HT1080 (cell line): ENCODE measurements at regions not wholly inside any gene's neighbourhood (a gene's known extent, or its start where the extent isn't known, plus 50 kb on each side); places are given as distances from the start of the nearest gene placed in this dataset.

Experiments used
- DNase-seq: peaks from one replicate; pipeline ENCODE4 v3.0.0-alpha.2; 2015; ENCODE audit warnings: low read depth

DNA sequence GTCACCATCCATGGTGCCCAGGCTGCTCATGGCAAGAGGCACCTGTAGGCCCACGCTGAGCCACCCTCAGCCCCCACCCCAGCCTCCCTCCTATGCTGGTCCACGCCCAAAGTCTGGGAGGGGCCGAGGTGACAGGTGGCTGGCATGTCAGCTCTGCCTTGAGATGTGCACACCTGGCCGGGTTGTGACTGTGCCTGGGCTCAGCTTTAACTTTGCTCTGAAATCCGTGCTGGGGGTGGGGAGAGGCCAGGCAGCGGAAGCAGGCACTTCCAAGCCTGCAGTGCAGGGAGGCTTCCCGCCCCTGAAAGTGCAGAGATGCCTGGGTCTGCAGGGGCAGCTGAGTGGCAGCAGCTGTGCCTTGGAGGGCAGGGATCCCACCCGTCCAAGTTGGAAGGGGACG lies 1124.8 kb downstream of the SI start:
- DNase-seq, result no peak

DNA sequence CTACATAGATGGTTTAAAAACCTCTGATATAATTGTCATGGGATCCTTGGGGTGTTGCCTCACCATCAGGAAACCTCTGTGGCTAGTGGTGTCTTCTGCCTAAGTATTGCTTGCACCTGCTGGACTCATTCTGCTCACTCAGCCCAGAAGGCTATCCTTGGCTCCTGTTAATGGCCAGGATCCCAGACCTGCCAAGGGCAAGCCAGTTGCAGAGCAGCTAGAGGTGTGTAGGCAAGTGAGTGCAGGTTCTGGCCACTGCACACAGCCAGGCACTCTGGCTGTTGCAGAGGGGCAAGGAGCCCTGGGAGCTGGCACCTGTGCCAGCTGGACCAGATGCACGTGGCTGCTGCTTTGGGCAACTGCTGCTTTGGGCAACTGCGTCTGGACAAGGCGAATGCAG lies 1125.8 kb downstream of the SI start:
- DNase-seq, result no peak

DNA sequence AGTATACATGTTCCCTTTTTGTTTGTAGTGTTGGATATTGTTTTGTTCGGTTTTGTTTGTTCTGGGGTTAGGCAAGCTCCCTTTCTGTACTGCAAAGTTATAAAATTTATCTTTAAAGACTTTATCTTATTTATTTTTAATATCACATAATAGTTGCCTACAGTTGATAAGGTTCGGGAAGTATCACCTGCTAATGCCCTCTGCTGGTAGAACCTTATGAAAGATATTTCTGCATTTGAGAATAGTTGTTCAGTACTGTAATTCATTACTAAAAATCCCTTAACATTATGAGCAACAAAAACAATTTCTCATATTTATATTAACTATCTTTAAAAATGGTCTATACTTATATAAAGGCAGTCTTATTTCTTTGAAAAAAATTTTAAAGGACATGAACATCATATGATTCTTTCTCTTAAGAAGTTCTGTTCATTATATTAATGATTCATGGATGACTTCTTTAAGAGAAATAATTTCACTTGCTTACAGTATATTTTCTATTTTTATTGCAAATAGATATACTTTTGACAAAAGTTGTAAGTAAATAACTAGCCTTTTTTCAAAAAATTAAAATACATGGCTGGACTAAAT lies 1126.8 kb downstream of the SI start:
- no peak for DNase-seq

- no peak for DNase-seq
These were observed 1131.5 kb downstream of the SI start for GRCh38 chr3:163946785-163947184.

GRCh38 chr3:163943664-163944063 lies 1134.6 kb downstream of the SI start:
- no peak for DNase-seq

- peak; percentile 83 for DNase-seq
These were observed 1138.4 kb downstream of the SI start for GRCh38 chr3:163939926-163940325.

DNA sequence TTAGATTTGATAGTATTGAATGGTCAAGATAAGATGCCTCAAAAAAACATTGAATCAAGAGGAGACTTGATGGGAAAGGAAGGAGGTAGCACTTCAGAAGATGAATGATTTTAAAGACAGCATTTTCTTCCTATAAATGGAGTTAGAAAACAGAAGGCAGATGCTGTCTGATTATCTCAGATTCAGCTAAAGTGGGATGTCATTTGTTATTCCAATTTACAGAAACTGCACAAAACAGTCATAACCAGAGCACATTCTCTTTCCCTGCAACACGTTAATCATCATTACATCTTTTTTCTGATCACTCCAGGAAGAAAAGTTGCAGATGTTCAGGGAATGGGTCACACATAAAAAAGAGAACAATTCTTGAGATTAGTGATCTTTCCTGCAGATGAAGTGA lies 1141.8 kb downstream of the SI start:
- no peak for DNase-seq

DNA sequence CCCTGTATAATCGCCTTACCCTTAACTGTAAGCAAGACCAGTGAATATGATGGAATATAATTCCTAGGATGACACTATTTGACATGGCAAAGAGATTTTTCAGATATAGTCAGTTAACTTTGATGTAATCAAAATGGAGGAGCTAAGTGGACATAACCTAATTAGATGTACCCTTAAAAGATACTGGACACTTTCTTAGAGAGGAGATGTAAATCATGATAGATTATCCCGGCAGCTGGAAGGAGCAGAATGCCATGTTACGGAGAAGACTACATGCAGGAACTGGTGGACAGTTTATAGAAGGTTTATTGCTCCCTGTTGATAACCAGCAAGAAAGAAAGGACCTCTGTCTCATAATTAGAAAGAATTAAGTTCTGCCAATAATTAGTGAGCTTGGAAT lies 1142.9 kb downstream of the SI start:
- no peak for DNase-seq

GRCh38 chr3:163929069-163929652 lies 1149.1 kb downstream of the SI start:
- no peak for DNase-seq

DNA sequence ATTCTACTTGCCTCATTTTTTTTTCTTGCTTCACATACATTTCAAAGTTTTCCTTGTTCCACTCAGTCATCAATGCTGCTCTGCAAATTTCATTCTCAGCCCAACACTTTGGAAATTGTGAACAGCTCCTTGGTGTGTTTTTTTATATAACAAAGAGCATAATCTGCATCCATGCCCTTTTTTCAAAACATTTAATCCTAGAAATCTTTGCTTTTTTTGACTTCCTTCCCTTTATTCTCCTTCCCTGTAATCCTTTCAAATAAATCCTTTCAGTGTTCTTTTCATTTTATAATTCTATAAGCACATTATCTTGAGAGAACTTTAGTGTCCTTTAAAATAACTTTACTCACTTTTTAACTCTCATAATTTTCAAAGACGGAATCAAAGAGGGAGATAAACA lies 1150.8 kb downstream of the SI start:
- DNase-seq, result no peak

DNA sequence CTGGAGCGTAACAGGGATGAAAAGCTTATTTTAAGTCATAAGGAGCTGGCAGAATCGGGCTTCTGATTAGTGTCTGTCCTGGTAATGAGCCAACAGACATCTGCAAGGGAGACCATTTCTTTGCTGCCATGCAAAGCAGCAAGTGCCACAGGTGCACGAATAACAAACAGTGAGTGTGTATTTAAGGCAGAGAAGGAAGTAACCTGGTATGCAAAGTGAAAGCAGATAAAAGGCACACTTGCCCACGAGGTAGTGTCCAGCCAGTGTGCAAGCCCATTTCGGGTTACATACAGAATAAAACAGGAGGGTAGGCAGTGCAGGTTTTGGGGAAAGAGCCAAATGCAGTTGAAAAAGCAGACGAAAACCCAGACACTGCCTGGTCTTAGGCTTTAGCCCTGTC lies 1153.7 kb downstream of the SI start:
- peak; percentile 15 for DNase-seq

- DNase-seq, result no peak
These were observed 1159.1 kb downstream of the SI start for GRCh38 chr3:163919154-163919553.

DNA sequence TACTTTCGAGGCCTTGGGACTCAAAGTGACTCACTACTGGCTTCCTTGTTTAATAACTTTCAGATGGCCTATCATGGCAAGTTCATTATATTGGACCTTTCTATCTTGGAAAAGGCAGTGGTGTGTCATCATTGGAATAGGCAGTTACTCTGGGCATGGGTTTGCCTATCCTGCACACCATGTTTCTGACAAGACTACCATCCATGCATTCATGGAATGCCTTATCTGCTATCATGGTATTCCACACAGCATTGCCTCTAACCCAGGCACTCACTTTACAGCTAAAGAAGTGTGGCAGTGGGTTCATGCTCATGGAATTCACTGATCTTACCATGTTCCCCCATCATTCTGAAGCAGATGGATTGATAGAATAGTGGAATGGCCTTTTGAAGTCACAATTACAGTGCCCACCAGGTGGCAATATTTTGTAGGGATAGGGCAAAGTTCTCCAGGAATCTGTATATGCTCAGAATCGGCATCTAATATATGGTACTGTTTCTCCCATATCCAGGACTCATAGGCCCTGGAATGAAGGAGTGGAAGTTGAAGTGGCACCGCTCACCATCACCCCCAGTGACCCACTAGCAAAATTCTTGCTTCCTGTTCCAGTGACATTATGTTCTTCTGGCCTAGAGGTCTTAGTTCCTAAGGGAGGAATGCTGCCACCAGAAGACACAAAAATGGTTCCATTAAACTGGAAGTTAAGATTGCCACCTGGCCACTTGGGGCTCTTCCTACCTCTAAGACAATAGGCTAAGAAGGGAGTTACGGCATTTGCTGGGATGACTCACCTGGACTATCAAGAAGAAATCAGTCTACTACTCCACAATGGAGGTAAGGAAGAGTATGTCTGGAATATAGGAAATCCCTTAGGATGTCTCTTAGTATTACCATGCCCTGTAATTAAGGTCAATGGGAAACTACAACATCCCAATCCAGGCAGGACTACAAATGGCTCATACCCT lies 1161.4 kb downstream of the SI start:
- DNase-seq, result peak; percentile 58

DNA sequence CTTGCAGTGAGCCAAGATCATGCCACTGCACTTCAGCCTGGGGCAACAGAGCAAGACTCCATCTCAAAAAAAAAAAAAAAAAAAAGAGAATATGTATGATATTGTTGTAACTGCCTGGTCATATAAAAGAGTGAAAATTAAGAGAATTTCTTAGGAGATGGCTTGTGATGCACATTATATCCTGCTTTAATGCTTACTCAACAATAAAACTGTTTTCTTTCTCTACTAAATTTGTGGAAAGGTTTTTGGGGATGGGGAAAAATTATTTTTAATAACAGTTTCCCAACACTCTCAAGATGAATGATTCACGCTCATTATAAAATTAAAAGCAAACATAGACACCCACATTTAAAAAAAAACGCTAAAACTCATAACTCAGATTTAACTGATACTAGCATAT lies 1163.0 kb downstream of the SI start:
- no peak for DNase-seq

DNA sequence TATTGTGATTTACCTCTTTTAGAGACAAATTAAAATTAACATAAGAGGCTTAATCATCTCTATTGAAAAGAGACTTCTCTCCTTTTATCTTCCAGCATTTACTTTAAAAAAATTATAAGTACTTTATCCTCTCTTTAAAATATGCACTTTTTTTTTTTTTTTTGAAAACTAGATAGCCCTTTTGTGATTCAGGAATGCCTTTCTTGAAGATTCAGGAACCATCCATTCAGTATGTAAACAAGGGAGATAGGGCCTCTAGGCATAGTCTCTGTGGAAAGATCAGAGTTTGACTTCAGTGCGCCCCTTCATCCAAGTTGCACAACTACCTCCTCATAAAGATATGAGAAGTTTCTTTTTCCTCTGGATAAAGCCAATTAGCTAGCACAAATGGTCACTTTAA lies 1163.7 kb downstream of the SI start:
- DNase-seq, result no peak

DNA sequence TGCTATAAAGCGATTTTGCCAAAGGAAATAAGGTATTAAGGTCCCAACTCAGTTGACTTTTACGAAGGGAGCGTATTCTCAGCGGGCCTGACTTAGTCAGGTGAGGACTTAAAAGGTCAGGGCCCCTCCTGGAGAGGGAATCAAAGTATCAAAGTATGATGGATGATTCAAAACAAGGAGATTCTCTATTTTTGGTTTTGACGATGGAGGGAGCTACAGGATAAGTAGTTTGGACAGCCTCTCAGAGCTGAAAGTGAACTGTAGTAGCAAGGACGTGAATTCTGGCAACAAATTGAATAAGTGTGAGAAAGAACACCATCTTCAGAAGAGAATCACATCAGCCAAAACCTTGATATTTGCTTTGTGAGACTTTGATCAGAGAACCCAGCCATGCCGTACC lies 1186.5 kb downstream of the SI start:
- DNase-seq, result no peak

GRCh38 chr3:163890661-163891060 lies 1187.6 kb downstream of the SI start:
- no peak for DNase-seq

GRCh38 chr3:163879172-163879571 lies 1199.1 kb downstream of the SI start:
- DNase-seq, result no peak

GRCh38 chr3:163878396-163878795 lies 1199.9 kb downstream of the SI start:
- no peak for DNase-seq

DNA sequence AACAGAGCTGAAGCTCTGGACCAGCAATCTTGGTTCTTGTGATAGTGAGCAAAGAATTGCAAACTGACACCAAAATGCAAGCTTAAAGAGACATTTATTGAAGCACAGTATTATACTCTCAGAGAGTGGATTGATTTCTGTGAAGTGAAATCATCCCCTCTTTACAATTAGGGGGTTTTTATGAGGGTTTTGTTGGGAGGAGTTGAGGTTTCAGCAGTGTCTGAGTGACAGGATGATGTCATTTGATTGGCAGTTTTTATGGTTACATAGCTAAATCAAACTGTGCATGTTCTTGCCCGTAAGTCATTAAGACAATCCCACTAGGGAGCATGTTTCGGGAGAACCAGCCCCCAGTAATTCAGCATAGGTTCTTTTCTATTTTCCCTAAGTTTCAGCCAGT lies 1200.5 kb downstream of the SI start:
- no peak for DNase-seq

DNA sequence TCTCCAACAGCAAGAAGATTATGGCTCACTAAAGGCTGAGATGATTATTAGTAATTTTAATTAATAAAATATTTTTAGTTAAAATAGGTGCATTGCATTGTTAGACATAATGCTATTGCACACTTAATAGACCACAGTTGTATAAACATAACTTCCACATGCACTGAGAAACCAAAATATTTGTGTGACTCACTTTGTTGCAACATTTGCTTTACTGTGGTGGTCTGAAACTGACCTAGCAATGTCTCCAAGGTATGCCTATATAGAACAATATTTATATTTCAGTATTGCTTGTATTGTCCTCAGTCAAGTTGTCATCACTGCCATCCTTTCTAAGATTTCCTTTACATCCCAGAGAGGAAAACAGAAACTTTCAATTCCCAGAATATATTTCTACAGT lies 1215.2 kb downstream of the SI start:
- DNase-seq, result no peak

DNA sequence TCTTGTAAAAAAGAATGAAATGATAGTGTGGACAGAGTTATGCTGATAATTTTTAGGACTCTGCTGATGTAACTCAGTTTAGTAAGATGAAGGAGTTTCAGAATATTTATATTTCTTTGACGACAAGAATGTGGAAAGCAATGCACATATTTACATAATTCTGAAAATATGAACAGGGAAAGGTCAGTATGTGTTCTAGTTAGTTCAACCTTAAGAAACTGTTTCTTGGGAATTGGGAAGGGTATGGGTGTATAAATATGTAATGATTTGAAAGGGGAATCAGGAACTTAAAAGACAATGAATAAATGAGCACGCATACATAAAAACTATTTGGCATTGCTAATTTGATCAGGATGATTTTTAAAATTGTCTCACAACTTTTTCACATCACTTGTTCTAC lies 1226.1 kb downstream of the SI start:
- no peak for DNase-seq

- no peak for DNase-seq
These were observed 1239.5 kb downstream of the SI start for GRCh38 chr3:163838769-163839168.
